Kasumi-1 (cell line): ENCODE measurements at regions not wholly inside any gene's neighbourhood (a gene's known extent, or its start where the extent isn't known, plus 50 kb on each side); places are given as distances from the start of the nearest gene placed in this dataset.
A peak's percentile ranks its signal among the peaks of the same experiment; 100 is the strongest.
"Not testable (repeated sequence)": the region's sequence is repeated elsewhere in the genome, so short reads cannot be mapped to it uniquely, and the experiment has no call there.

Source experiments
- DNase-seq, 2 experiments: peaks; one replicate each; lab custom pipeline; 2025; lab: John Stamatoyannopoulos, UW

DNA sequence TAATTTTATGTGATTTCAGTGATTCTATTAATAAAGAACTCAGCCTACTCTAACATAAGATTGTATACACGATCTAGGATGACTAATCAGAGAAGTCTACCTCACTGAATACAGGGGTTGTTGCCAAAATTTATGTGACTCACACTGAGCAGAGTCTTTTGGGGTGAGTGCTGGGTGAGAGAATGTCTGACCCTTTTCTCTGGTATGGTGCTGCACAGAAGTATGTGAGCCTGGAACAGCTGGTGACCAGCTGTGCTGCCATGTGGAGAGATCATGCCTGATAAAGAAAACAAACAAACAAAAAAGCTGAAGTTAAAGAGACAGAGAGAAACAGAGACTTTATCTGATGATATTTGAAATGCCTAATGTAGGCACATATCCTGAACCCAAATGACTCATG is 618.1 kb upstream of the GRIA3 start:
- DNase-seq, result no peak

DNA sequence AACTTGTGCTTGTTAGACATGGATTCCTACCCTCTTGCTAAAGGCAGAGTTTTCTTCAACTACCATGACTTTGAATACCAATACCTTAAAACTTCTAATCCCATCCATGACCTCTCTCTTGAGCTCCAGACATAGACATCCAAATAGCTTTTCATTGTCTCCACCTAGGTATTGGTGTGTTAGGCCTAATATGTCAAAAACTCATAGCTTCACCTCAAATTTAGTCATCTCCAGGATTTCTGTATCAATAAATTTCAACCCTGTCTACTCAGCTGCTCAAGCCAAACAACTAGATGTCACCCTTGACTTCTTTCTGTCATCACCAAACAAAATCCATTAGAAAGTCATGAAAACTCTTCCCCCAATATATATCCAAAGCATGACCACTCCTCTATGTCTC is 617.7 kb upstream of the GRIA3 start:
- no peak for DNase-seq

DNA sequence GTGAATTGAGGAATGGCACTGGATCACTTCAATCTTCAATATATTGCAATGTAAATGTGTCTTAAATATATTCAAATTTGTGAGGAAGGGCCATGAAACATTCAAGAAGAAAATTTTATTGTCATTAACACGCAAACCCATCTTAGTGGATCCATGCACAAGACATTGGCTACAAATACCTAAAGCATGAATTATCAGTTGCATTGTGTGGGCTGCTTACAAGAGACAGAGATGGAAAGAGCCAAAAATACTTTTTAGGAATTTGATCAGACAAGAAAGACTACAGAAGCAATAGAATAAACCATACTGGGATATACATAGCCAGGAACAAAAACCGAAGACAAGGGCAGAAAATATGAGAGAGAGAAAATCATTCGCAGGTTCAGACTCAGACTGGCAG is 616.2 kb upstream of the GRIA3 start:
- no peak for DNase-seq

DNA sequence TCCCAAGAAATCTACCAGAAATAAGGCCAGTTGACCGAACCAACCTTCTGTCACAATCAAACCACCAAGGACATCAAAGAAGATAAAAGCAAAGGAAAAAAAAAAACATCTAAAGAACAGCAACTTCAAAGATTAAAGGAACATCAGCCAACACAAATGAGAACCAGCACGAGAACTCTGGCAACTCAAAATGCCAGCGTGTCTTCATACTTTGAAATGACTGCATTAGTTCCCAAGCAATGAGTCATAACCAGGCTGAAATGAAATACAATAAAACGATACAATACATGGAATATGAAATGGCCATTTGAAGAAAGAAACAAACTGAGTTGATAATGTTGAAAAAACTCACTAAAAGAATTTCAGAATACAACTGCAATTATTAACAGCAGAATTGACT is 611.6 kb upstream of the GRIA3 start:
- no peak for DNase-seq

DNA sequence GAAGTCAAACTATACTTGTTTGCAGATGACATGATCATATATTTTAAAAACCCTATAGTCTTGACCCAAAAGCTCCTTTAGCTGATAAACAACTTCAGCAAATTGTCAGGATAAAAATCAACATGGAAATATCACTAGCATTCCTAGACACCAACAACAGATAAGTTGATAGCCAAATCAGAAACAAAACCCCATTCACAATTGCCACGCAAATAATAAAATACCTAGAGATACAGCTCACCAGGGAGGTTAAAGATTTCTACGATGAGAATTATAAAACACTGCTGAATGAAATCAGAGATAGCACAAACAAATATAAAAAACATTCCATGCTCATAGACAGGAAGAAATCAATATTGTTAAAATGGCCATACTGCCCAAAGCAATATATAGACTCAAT is 605.0 kb upstream of the GRIA3 start:
- DNase-seq, result no peak

DNA sequence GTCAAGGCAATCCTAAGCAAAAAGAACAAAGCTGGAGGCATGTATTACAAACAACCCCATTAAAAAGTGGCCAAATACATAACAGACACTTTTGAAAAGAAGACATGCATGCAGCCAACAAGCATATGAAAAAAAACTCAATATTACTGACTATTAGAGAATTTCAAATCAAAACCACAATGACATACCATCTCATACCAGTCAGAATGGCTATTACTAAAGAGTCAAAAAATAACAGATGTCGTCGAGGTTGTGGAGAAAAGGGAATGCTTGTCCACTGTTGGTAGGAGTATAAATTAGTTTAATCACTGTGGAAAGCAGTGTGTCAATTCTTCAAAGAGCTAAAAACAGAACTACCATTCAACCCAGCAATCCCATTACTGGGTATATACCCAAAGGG is 604.6 kb upstream of the GRIA3 start:
- DNase-seq, result no peak

DNA sequence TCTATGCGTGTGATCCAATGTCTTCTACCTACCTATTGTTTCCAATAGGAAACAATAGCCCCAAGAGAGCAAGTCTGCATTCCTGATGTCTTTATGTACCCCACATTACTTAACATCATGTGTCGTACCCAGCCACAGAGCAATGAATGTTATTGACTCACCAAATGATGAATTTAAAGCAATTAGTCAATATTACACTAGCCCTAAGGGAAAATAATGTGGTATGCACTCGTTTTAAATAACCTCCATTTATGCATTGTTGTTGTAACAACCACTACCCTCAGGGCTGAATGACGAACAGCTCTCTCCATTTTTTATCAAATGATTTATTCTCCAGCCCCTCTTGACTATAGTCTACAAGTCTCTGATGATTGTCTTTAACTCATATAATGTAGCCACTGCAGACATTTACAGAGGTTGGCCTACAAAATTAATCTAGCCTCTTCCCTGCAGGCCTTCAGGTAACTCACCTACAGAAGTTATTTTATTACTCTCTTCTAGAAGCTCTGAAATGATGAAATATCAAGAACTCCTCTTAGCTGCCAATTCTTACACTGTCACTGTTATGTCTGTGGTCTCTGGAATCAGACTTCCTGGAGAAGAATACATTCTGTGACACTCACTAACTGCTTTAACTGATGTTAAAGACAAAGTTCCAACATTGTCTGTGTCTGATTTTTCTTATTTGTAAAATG is 601.7 kb upstream of the GRIA3 start:
- DNase-seq, result no peak

DNA sequence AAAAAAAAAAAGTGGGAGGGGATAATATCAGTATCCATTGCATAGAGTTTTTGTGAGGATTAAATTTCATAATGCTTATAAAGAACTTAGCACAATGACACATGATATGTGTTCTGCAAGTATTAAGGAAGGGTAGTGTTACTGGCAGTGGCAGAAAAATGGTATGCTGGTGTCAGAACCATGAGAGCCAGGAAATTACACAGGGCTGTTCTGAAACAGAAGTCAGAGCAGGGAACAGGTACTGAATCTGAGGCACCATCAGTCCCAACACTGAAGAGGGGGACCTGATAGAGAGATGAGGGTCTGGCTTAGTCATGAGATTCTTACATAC is 601.1 kb upstream of the GRIA3 start:
- no peak for DNase-seq

DNA sequence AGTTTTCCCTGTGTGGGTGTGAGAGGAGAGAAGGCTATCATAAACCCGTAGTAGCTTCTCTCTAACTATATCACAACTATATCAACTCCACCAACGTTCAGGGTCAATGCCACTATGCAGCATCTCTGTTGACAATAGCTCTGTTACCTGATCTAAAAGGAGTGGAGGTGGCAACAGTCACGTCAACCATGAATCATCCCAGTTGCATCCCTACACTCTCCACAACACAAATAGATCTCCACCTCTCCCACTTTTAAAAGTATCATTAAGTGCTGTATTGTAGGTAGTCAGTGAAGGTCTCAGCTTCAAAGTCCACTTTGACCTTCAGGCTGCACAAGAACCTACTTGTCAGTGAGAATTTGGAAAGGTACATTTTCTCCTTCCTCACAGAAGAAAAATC is 600.5 kb upstream of the GRIA3 start:
- no peak for DNase-seq

DNA sequence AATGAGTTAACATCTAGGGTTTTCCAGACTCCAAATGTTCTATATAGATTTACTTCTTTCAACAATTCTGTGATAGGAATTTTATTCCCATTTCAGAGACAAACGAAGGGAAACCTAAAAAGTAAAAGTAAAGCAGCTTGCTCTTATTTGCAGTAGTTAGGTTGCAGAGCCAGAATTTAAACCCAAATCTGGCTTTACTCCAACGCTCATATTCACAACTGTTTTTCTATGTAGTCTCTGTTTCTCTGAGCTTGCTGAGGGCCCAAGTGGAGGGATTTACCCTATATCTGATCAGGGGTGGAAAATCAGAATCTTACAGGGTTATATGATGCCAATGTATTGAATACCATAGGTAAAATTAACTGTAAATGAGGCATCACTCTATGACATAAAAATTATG is 599.1 kb upstream of the GRIA3 start:
- DNase-seq, result no peak

DNA sequence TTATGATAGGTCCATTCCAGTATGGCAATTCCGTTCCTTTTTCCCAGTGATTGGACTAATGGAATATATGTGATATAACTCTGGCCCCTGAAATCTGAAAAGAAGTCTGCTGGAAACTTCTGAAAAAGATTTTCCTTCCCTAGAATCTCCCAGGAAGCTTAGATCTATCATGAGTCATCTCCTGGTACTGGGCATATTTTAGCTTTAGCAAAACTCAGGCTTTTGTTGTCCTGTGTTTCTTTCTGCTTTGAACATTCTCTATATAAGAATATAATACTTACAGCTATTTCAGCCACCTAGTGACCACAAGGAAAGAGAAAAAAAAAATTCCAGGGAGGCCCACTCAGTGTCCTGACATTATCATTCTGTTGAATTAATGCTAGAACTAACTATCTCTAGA is 597.2 kb upstream of the GRIA3 start:
- no peak for DNase-seq

DNA sequence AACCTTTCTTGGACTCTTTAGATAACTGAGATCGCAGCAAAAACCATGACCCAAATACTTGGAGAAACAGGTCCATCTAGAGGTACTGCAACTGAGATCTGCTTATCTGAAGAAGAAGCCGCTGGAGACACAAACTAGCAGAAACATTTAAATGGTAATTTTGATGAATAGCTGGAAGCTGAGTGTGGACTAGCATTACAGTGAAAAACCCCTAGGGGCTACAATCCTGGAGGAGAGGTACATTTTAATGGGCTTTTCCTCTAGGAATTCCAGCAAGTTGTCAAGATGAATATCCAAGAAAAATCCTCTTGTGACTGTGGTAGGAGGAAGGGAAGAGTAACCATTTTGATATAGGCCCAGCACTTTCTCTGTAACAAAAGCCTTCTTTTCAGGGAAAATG is 592.5 kb upstream of the GRIA3 start:
- DNase-seq, result no peak

DNA sequence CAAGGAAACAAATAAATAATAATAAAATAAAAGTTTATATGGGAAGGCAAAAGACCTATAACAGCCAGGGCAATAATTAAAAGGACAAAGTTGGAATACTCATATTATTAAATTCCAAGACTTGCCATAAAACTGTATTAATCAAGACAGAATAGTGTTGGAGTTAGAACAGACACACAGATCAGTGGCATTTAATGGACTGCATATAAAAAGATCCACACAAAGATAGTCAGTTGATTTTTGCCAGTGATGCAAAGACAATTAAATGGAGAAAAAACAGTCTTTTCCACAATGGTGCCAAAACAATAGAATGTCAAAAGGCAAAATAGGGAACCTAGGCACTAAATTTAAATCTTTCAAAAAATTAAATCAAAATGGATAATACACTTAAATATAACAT is 587.1 kb upstream of the GRIA3 start:
- DNase-seq, result no peak

DNA sequence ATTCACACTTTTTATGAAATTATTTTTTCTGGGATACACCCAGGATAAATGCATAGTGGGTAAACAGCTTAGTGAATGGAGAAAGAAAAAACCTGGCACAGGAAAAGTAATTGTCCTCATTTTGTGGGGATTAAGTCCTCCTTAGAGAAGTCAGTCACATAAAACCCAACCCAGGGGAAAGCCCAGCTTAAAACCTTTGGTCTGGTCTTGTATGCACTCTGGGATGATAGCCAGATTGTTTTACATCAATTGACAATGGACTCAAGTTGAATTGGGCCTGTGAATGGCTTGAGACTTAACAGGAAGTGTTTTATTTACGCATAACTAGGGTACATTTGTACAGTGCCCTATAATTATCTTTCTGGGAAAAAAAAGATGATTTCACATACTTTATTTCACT is 561.3 kb upstream of the GRIA3 start:
- no peak for DNase-seq

DNA sequence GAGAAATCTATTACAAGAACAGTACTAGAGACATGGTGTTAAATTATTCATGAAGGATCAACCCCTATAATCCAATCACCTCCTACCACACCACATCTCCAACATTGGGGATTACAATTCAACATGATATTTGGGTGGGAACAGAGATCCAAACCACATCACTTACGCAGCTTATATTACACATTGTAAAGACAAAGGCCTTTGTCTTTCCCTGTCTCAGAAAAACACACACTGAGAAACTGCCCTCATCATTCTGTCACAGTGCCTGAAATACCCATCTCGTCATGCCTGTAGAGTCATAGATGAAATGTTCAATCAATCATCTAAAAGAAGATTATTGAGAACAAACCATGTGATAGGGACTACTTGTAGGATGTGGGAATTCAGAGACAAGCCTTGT is 558.8 kb upstream of the GRIA3 start:
- DNase-seq, result no peak

DNA sequence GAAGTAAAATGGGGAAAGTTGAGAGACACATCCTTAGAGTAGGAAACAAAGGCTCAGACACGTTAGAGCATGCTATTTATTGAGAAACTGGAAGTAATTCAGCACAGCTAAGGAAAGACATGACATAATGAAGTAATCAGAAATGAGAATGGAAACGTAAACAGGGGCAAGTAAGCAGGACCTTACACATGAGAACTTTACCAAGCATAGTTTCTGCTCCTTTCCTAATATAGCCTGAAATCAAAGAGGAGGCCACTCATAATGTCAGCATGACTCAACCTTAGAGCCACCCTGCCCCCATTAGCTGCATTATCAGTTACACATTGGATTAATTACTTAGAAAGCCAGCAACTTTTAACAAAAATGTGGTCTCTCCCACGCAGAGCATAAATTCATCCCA is 558.3 kb upstream of the GRIA3 start:
- no peak for DNase-seq

DNA sequence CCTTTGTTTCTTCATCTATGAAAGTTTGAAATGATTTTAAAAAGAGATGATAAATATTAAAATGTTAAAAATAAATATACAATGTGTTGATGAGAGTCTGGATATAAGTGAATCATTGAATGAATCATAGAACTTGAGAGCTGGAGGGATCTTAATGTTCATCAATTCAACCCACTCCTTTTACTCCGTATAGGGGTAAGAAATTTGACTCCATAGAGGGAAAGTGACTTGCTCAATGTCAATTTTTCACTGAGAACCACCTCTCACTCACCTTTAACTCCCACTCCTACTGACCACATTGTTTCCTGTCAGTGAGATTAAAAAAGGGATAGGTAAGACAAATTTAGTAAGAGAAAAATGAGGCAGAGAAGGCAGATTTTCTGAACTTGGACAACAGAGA is 557.2 kb upstream of the GRIA3 start:
- no peak for DNase-seq

DNA sequence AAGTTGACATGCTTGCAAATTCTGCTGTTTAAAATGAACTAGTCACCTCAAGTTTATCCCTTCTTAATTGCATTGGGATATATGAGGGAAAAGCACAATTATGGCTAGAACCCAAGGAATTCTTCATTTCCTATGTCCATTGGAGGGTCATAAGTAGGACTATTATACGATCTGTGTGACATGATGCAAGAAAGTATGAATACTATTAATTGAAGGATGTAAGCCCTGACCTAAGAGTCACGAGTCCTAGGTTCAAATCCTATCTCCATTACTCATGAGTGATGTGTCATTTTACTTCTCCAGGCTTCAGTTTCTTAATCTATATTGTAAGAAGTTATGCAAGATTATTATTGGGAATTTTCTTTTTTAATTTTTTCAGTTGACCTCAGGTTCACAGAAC is 542.9 kb upstream of the GRIA3 start:
- DNase-seq, result no peak

DNA sequence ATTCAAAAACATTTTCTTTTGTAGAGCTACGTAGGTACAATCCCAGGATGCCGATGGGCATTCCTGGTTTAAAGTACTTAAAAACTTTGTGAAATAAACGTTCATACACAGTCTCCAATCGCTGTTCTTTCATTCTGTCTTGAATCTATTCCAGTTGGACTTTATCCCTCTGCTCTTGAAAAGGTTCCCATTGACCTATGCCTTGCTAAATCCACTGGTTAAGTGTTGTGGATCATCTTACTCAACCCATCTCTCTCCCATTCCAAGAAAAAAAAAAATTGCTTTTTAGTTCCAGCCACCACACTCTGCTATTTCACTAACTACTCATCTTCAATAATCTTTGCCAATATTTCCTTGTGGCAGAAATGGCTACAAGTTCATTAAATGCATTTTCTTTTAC is 542.3 kb upstream of the GRIA3 start:
- no peak for DNase-seq

DNA sequence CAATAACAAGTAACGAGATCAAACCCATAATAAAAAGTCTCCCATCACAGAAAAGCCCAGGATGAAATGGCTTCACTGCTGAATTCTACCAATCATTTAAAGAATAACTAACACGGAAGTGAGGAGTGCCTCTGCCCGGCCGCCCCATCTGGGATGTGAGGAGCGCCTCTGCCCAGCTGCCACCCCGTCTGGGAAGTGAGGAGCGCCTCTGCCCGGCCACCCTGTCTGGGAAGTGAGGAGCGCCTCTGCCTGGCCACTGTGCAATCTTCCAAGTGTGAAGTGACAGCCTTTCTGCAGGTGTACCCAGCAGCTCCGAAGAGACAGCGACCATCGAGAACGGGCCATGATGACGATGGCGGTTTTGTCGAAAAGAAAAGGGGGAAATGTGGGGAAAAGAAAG is 528.8 kb upstream of the GRIA3 start:
- not testable (repeated sequence) for DNase-seq

DNA sequence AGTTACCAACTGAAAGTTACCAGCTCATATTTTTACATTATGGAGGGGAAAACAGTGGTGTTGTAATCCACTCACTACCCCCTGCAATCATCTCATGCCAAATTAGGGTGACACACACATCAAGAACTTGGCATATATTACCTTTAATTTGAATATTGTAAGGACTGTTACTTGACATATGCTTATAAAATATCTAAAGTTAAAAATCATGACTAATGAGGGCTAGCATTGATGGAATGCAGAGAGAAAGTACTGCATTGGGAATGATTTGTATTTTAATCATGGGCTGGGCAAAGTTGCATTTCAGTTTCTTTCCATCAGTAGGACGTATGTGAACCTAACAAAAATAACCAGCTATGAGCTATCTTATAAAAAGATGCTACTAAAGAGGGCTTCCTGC is 517.5 kb upstream of the GRIA3 start:
- no peak for DNase-seq

DNA sequence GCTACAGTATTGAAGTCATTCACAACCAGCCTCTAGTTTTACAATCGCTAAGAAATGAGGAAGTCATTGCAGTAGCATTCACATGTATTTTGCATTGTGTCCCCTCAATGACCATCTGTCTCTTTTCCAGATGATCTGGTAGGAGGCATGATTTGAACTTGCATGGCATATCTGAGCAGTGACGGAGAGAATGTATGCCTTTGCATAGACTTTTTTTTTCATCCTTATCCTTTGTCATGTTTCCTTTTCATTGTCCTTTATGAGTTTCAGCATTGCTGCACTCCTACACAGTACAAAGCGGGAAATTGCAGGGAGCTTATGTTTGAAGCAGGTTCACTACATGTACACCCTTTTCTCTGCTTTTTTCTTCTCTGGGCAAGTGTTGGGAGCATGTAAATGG is 516.4 kb upstream of the GRIA3 start:
- DNase-seq, result peak; percentile 0 to 2

DNA sequence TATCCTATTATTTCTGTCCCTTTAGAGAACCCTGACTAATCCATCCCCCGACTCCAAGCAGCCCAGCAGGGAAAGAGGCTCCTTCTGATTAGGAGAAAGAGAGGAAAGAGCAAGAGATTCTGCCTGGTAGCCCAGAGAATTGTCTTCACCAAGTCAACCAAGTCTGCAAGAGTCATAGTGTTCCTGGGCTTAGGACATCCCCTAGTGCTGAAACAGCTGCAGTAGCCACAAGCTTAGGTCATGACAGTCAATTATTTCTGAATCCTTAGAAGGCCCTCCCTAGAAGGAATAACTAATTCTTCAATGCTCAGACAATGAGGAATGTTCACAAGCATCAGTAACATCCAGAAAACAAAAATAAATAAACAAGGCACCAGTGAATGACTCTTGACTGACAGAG is 480.3 kb upstream of the GRIA3 start:
- DNase-seq, result no peak

DNA sequence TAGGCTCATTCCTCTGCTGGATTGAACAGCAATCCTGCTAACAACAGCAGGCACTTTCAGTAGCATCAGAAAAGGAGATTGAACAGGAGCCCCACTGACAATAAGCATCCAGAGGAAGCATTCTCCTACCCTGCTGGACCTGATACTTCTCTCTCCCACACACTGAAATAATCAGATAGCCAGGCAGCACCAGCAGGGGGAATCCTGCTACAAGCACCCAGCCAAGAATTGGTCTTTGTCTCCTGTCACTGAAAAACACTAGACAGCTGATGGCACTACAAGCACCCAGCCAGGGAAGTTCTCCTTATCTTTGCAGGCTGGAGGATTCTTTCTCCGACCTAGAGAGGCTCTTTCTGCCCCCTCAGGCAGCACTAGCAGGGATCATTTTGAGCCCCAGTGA is 444.3 kb upstream of the GRIA3 start:
- DNase-seq, result peak; percentile 0 to 3

DNA sequence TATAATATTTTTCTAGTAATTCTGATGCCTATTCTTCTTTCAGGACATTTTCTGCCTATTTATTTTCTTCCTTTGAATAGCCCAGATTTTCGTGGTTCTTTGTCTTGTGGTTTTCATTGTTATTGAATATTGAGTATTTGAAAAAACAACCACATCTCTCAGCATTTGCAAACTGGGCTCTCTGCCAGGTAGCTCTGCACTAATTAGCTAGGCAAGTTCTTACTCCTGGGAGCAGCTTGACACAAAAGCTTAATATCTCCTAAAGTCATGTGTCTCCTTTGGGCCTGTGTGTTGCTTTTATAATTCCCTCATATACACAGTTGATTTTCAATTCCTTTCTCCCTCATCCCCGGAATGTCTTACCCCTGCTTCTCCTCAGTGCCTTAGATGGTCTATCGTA is 413.5 kb upstream of the GRIA3 start:
- DNase-seq, result no peak
